Mucosa of rectum (tissue), 2 donors: ENCODE measurements at regions not wholly inside any gene's neighbourhood (a gene's known extent, or its start where the extent isn't known, plus 50 kb on each side); places are given as distances from the start of the nearest gene placed in this dataset.
"Not testable (repeated sequence)": the region's sequence is repeated elsewhere in the genome, so short reads cannot be mapped to it uniquely, and the experiment has no call there.

Experiments used
- H3K27ac ChIP-seq, 2 donors: one replicate each; pipeline ENCODE4 v1.7.0; 2013; ENCODE audit warnings: inconsistent platforms in 2 of 2, low read depth in 2 of 2, low read length in 2 of 2
- H3K27me3 ChIP-seq, 2 donors: one replicate each; pipeline ENCODE4 v1.7.0; 2013; ENCODE audit warnings: low read length in 2 of 2; ENCODE audit not compliant: control insufficient read depth in 2 of 2, insufficient read depth in 2 of 2
- H3K36me3 ChIP-seq, 2 donors: one replicate each; pipeline ENCODE4 v1.7.0; 2013; ENCODE audit warnings: low read length in 2 of 2; ENCODE audit not compliant: control insufficient read depth in 2 of 2, insufficient read depth in 2 of 2
- H3K4me1 ChIP-seq, 2 donors: one replicate each; pipeline ENCODE4 v1.7.0; 2013; ENCODE audit warnings: low read length in 2 of 2, mild to moderate bottlenecking in 1 of 2; ENCODE audit not compliant: control insufficient read depth in 2 of 2, insufficient read depth in 2 of 2
- H3K4me3 ChIP-seq, 2 donors: one replicate each; pipeline ENCODE4 v1.7.0; 2013; ENCODE audit warnings: low read length in 2 of 2
- H3K9ac ChIP-seq, 2 donors: one replicate each; pipeline ENCODE4 v1.7.0; 2013; ENCODE audit warnings: low read length in 2 of 2, low read depth in 1 of 2, mild to moderate bottlenecking in 1 of 2
- H3K9me3 ChIP-seq, 2 donors: one replicate each; pipeline ENCODE4 v1.7.0; 2013; ENCODE audit warnings: low read length in 2 of 2; ENCODE audit not compliant: control insufficient read depth in 2 of 2
- donor health status: healthy.
- donor health status: Normal muscosa, but diverticular disease.

- no peaks in the 10 kb centered on the region for H3K4me1 ChIP-seq
- H3K4me3 ChIP-seq: no peak overlapping the region
- H3K9me3 ChIP-seq: no peaks in the 10 kb centered on the region
- no peak overlapping the region for H3K27ac ChIP-seq
- H3K9ac ChIP-seq: no peak overlapping the region
- no peaks in the 10 kb centered on the region for H3K27me3 ChIP-seq
- H3K36me3 ChIP-seq: no peaks in the 10 kb centered on the region
Observed at GRCh38 chr2:58398406-58398805, 157.3 kb upstream of the FANCL start.

GRCh38 chr2:58387701-58388100, 146.6 kb upstream of the FANCL start:
- H3K4me3 ChIP-seq: no peak overlapping the region
- H3K27me3 ChIP-seq: no peaks in the 10 kb centered on the region
- H3K4me1 ChIP-seq: no peaks in the 10 kb centered on the region
- H3K27ac ChIP-seq: no peak overlapping the region
- no peaks in the 10 kb centered on the region for H3K36me3 ChIP-seq
- H3K9ac ChIP-seq: no peak overlapping the region
- no peaks in the 10 kb centered on the region for H3K9me3 ChIP-seq

GRCh38 chr2:58386904-58387303, 145.8 kb upstream of the FANCL start:
- not testable (repeated sequence) for H3K27me3 ChIP-seq, H3K4me3 ChIP-seq, H3K4me1 ChIP-seq, H3K27ac ChIP-seq, H3K36me3 ChIP-seq, H3K9ac ChIP-seq, H3K9me3 ChIP-seq

GRCh38 chr2:58378152-58378551, 137.0 kb upstream of the FANCL start:
- no peaks in the 10 kb centered on the region for H3K9me3 ChIP-seq
- H3K27ac ChIP-seq: no peak overlapping the region
- H3K4me3 ChIP-seq: no peak overlapping the region
- H3K36me3 ChIP-seq: no peaks in the 10 kb centered on the region
- no peaks in the 10 kb centered on the region for H3K4me1 ChIP-seq
- no peak overlapping the region for H3K9ac ChIP-seq
- no peaks in the 10 kb centered on the region for H3K27me3 ChIP-seq

DNA sequence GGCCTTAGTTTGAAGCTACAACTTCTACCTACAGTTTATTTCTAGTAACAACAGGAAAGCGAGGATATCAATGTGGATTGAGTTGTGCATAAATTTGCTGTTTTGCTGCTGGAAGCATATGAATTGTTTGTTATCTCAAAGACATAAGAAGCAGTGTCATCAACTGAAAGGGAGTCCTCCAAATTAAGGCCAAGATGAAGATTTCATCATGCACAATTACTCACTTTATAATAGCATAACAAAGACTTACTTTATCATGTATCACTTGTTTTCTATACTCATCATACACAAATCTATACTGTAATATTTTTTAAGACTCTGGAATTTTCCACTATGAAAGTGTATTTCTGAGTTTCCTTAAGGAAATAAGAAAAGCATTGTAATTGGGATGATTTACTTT, 136.1 kb upstream of the FANCL start:
- Histone ChIP-seq H3K9me3 (no peaks in the 10 kb centered on the region), H3K27me3 (no peaks in the 10 kb centered on the region), H3K36me3 (no peaks in the 10 kb centered on the region), H3K4me3 (no peak overlapping the region), H3K9ac (no peak overlapping the region), H3K27ac (no peak overlapping the region), H3K4me1 (no peaks in the 10 kb centered on the region)

GRCh38 chr2:58376592-58376991, 135.5 kb upstream of the FANCL start:
- H3K36me3 ChIP-seq: no peaks in the 10 kb centered on the region
- no peaks in the 10 kb centered on the region for H3K27me3 ChIP-seq
- no peak overlapping the region for H3K4me3 ChIP-seq
- H3K9ac ChIP-seq: no peak overlapping the region
- no peaks in the 10 kb centered on the region for H3K9me3 ChIP-seq
- no peak overlapping the region for H3K27ac ChIP-seq
- no peaks in the 10 kb centered on the region for H3K4me1 ChIP-seq

DNA sequence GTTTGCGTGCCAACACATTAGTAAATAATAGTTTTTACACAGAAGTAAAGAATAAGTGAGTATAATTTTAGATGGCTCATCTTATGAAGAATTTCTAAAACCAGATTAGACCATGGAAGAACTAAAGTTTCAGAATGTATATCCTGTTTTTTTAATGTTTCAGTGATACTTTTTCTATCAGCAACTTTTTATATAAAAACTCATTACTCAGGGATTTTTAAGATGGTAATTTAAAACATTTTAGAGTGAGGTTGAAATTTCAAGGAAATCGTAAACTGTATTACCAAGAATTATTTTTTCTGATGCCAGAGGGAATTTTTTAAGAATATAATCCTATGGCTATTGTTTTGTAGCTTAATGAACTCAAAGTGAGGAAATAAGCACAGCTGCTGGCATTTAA, 128.5 kb upstream of the FANCL start:
- Histone ChIP-seq H3K4me1 (no peaks in the 10 kb centered on the region), H3K4me3 (no peak overlapping the region), H3K27me3 (peaks cover 0 to 3% of the 10 kb centered on the region in 2 donors), H3K9ac (no peak overlapping the region), H3K9me3 (no peaks in the 10 kb centered on the region), H3K36me3 (no peaks in the 10 kb centered on the region), H3K27ac (no peak overlapping the region)

GRCh38 chr2:58364098-58364497, 123.0 kb upstream of the FANCL start:
- no peak overlapping the region for H3K9ac ChIP-seq
- no peaks in the 10 kb centered on the region for H3K36me3 ChIP-seq
- no peak overlapping the region for H3K27ac ChIP-seq
- H3K4me1 ChIP-seq: no peaks in the 10 kb centered on the region
- H3K9me3 ChIP-seq: no peaks in the 10 kb centered on the region
- H3K4me3 ChIP-seq: no peak overlapping the region
- H3K27me3 ChIP-seq: no peaks in the 10 kb centered on the region

GRCh38 chr2:58358026-58358425, 116.9 kb upstream of the FANCL start:
- Histone ChIP-seq H3K27me3 (no peaks in the 10 kb centered on the region), H3K27ac (no peak overlapping the region), H3K36me3 (no peaks in the 10 kb centered on the region), H3K9me3 (no peaks in the 10 kb centered on the region), H3K9ac (no peak overlapping the region), H3K4me1 (no peaks in the 10 kb centered on the region), H3K4me3 (no peak overlapping the region)

DNA sequence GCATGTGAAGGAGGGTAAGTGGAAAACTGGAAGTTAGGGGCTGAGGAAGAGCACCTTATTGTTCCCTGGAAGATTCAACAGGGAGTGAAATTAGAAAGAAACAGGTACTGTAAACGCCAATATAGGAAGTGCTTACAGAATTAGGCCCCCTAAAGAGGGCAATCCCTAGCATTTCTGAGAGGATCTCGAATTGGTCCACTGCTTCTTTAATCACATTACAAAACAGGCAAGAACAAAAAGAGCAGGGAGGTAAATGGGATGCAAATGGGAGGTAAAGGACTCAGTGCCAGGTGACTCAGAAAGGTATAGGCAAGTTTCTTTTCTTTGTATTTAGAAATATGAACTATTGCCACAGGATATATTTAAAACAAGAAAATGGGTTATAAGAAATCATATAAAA, 116.4 kb upstream of the FANCL start:
- Histone ChIP-seq H3K27me3 (peaks cover 0 to 1% of the 10 kb centered on the region in 2 donors), H3K36me3 (no peaks in the 10 kb centered on the region), H3K9ac (no peak overlapping the region), H3K4me1 (no peaks in the 10 kb centered on the region), H3K9me3 (no peaks in the 10 kb centered on the region), H3K27ac (no peak overlapping the region), H3K4me3 (no peak overlapping the region)

- Histone ChIP-seq H3K4me1 (no peaks in the 10 kb centered on the region), H3K36me3 (no peaks in the 10 kb centered on the region), H3K27me3 (peaks cover 0 to 6% of the 10 kb centered on the region in 2 donors), H3K27ac (no peak overlapping the region), H3K9ac (no peak overlapping the region), H3K4me3 (no peak overlapping the region), H3K9me3 (no peaks in the 10 kb centered on the region)
Observed at GRCh38 chr2:58354230-58354629, 113.1 kb upstream of the FANCL start.
